Urinary bladder (tissue), 3 donors: ENCODE measurements at regions not wholly inside any gene's neighbourhood (a gene's known extent, or its start where the extent isn't known, plus 50 kb on each side); places are given as distances from the start of the nearest gene placed in this dataset.
"Not testable (repeated sequence)": the region's sequence is repeated elsewhere in the genome, so short reads cannot be mapped to it uniquely, and the experiment has no call there.

Source experiments
- DNase-seq: peaks from one replicate; pipeline ENCODE4 v3.0.0-alpha.2; 2015; ENCODE audit errors: extremely low spot score
- H3K27ac ChIP-seq: one replicate; pipeline ENCODE4 v1.5.1; 2013; ENCODE audit warnings: low read depth, mild to moderate bottlenecking, moderate library complexity
- H3K36me3 ChIP-seq: one replicate; pipeline ENCODE4 v1.6.1; 2013; ENCODE audit warnings: mild to moderate bottlenecking, moderate library complexity; ENCODE audit not compliant: insufficient read depth
- H3K4me1 ChIP-seq: one replicate; pipeline ENCODE4 v1.6.1; 2013; ENCODE audit warnings: mild to moderate bottlenecking, moderate library complexity; ENCODE audit not compliant: insufficient read depth
- H3K4me3 ChIP-seq: one replicate; pipeline ENCODE4 v1.5.1; 2013; ENCODE audit warnings: low read depth, low read length
- WGBS: extraction: QIAGEN DNeasy Blood & Tissue Kit; methylation state at CpG from one replicate; pipeline ENCODE4 v1.1.7; 2013; 5-methylcytosine and 5-hydroxymethylcytosine counted together
- donor health status: healthy with polysubstance abuse.
- donor health status: healthy.

DNA sequence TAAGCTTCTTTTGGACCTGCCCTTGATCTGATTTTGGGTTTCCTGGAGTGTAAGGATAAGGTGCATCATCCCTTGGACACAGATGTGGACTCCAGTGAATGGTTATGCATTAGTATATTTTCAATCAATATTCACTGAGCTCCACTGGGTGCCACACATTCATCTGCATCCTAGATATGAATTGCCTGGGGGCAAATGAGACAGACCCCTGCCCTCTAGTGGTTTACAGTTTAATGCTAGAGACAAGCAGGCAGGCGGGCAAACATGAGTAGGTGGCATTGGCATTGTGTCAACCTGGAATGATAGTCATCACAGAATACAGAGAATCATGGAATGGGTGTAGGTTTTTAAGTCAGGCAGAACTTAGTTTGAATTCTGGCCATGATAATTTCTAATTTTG is 252.5 kb upstream of the SOX14 start:
- H3K4me3 ChIP-seq, result no peak overlapping the region
- 77% methylated on average over 1 of the region's 1 CpG for WGBS
- no peak for DNase-seq
- H3K27ac ChIP-seq, result no peak overlapping the region
- no peaks in the 10 kb centered on the region for H3K36me3 ChIP-seq
- no peaks in the 10 kb centered on the region for H3K4me1 ChIP-seq

DNA sequence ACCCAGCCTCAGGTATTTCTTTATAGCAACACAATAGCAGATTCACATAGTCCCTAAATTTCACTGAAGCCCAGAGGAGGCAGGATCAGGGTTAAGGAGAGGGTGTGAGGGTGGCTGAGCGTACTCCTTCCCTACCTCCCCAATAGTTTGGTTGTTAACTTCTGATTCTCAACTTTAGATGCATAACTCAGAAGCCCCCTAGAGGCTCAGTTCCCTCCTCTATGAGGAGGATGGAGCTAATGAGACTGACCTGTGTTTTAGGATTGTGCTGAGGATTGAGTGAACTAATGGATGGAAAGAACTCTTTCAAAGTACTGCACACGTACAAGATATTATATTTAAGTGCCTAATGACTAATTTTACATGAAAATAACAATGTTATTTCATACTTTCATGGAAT is 249.3 kb upstream of the SOX14 start:
- DNase-seq, result no peak

DNA sequence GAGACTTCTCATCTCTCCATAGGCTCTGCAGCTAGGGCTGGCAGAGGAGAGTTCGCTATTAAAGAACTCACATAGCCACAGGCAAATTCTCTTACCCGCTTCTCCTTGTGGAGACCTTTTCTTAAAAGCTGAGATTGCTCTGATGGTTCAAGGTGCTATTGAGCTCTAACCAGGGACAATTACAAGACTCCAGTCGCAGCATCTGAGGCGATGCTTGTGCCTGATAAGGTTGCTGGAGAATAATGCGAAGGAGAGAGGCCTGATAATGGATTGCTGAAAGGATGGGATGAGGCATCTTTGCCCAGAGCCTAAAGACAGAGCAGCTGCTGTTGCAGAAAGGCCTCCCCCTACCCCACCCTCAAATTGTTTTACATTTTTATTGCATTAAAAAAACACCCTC is 244.5 kb upstream of the SOX14 start:
- no peak overlapping the region for H3K4me3 ChIP-seq
- H3K27ac ChIP-seq, result no peak overlapping the region
- no peaks in the 10 kb centered on the region for H3K36me3 ChIP-seq
- WGBS, result 53% methylated on average over 5 of the region's 5 CpGs
- no peak for DNase-seq
- H3K4me1 ChIP-seq, result no peaks in the 10 kb centered on the region

More for the DNA sequence above, 249.3 kb upstream of the SOX14 start:
- Histone ChIP-seq H3K27ac (no peak overlapping the region), H3K4me1 (no peaks in the 10 kb centered on the region), H3K36me3 (no peaks in the 10 kb centered on the region), H3K4me3 (no peak overlapping the region)
- WGBS, result 49% methylated on average over 2 of the region's 2 CpGs

DNA sequence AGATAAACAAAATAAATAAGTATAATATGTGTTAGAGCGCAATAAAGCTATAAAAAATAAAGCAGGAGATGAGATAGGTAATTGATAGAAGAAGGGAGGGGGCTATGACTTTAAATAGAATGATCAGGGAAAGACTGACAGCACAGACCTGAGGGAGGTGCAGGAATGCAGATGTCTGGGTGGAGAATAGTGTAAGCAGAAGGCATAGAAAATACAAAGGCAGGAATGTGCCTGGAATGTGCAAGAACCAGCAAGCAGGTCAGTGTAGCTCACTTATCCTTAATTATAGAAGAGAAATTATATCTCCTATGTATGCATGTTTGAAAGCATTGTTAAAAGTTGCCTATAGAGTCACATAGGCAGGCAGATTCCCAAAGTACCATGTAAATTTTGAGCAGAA is 239.4 kb upstream of the SOX14 start:
- WGBS, result 88% methylated on average over 1 of the region's 1 CpG
- Histone ChIP-seq H3K36me3 (no peaks in the 10 kb centered on the region), H3K27ac (no peak overlapping the region), H3K4me3 (no peak overlapping the region), H3K4me1 (no peaks in the 10 kb centered on the region)
- DNase-seq, result no peak

DNA sequence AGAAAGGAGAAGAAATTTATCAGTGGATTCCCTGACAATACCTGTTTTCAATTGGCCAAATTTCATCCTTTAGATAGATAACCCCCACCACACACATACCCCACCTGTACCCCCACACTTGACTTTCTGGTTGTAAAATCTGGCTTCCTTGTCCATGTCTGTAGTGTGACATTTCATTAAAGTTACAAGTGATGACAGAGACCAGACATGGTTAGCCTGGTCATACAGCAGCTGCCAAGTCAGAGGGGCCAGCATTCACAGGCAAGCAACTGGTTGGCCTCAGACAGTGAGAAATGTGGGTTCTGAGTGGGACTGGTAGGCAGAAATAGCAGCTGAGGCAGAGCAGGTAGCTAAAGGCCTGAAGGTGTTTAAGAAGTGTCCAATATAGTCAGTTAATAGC is 238.6 kb upstream of the SOX14 start:
- H3K36me3 ChIP-seq, result no peaks in the 10 kb centered on the region
- no peak for DNase-seq
- H3K27ac ChIP-seq, result no peak overlapping the region
- no peak overlapping the region for H3K4me3 ChIP-seq
- no peaks in the 10 kb centered on the region for H3K4me1 ChIP-seq

DNA sequence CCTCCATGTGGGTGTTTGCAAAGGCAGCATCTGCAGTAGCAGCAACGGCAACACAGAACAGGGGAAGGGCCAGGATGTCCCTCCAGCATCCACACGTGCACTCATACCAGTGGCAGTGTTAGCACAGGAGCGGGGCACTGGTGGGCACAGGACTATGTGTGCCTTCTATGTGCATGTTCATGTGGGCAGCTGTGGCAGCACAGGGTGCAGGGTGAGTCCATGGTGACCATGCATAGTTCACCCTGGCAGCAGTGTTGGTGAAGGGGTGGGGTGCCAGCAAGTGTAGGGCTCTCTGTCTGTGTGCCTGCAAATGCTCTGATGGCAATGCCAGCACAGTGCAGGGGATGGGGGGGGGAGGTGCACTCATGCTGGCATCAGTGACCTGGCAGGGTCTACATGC is 222.1 kb upstream of the SOX14 start:
- no peak overlapping the region for H3K27ac ChIP-seq
- DNase-seq, result no peak
- WGBS, result 86% methylated on average over 3 of the region's 3 CpGs
- no peaks in the 10 kb centered on the region for H3K36me3 ChIP-seq
- no peak overlapping the region for H3K4me3 ChIP-seq
- H3K4me1 ChIP-seq, result no peaks in the 10 kb centered on the region

DNA sequence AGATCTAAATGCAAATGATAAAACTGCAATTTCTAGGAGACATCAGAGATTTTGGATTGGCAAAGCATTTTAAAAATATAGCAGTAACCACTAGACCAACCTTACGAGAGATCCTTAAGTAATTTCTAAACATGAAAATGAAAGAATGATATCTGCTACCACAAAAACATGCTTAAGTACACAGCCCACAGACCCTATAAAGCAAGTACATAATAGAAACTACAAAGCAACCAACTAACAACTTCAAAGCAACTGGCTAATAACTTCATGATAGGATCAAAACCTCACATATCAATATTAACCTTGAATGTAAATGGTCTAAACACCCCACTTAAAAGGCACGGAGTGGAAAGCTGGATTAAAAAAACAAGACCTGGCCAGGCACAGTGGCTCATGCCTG is 209.9 kb upstream of the SOX14 start:
- WGBS, result 74% methylated on average over 2 of the region's 2 CpGs
- H3K4me1 ChIP-seq, result no peaks in the 10 kb centered on the region
- no peak overlapping the region for H3K4me3 ChIP-seq
- no peak for DNase-seq
- H3K27ac ChIP-seq, result no peak overlapping the region
- H3K36me3 ChIP-seq, result no peaks in the 10 kb centered on the region

DNA sequence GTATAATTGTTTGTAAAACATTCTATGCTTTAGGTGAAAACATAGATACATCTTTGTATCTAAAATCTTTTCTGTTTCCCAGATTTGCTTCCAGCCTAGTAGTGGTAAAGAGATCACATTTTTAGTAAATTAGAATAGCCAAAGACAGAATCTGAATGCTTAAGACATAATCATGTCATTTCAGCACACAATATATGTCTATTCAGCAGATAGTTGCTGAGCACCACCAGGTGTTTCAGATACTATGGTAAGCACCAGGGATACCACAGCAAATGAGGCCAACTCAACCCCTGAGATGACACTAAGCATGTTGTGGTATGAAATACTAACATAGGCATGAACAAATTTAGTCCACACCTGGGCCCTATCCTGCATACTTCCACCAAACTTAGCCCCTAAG is 195.2 kb upstream of the SOX14 start:
- DNase-seq, result no peak
- H3K4me3 ChIP-seq, result no peak overlapping the region
- H3K27ac ChIP-seq, result no peak overlapping the region
- H3K36me3 ChIP-seq, result no peaks in the 10 kb centered on the region
- H3K4me1 ChIP-seq, result no peaks in the 10 kb centered on the region

DNA sequence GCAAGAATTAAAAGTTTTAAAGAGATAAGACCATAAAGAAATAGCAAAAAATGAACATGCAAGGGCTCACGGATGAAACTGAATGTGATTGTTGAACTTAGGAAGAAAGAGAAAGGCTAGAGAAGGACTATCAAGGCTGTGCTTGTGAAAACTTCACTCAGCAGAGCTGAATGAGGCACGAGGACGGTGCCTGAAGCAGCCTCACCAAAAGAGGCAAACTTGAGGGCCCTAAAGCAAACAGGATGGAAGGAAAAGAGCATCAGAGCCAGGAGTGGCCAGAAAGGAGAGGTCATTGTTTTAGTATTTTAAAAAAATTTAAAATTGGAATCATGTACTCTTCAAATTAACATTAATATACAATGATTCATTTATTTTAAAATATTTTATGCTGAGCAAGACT is 191.2 kb upstream of the SOX14 start:
- no peak for DNase-seq
- no peaks in the 10 kb centered on the region for H3K4me1 ChIP-seq
- H3K27ac ChIP-seq, result no peak overlapping the region
- no peak overlapping the region for H3K4me3 ChIP-seq
- 62% methylated on average over 3 of the region's 3 CpGs for WGBS
- no peaks in the 10 kb centered on the region for H3K36me3 ChIP-seq

DNA sequence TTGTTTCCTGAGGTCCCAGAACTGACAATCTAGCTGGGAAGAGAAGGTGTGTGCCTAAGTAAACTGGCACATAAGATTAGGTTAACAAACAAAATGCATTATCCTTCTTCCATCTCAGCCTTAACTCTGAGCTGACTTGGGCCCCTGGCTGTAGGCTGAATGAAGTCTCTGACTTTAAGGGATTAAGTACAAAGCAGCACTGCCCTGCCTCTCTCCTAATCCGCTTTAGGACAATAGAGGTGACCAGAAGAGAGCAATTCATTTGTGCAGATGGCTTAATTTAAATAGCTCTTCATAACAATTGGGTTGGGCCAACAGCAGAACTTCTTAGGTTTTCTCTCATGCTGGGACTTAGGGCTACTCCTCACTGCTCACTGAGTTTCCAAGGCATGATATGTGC is 181.6 kb upstream of the SOX14 start:
- H3K36me3 ChIP-seq, result no peaks in the 10 kb centered on the region

DNA sequence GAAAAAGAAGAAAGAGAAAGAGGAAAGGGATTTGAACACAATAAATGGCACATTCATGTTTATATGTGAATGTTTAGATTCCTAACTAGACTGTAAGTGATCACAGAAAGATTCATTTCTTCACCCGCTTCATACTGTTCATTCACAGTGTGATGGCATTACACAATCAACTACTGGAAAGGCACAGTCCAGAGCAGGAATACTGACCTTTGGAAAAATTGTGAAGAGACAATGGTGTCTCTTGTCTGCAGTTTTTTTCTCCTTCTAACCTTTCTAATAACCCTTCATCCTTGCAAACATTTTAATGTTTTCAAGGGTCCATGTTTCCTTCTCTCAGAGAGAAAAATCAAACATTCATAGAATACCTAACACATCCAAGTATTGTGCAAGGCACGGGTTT is 180.9 kb upstream of the SOX14 start:
- Histone ChIP-seq H3K36me3 (no peaks in the 10 kb centered on the region), H3K4me3 (no peak overlapping the region)
- 78% methylated on average over 2 of the region's 2 CpGs for WGBS

More for the DNA sequence above, 181.6 kb upstream of the SOX14 start:
- Histone ChIP-seq H3K4me1 (no peaks in the 10 kb centered on the region), H3K27ac (no peak overlapping the region), H3K4me3 (no peak overlapping the region)
- WGBS, result 38% methylated on average over 1 of the region's 1 CpG
- no peak for DNase-seq

DNA sequence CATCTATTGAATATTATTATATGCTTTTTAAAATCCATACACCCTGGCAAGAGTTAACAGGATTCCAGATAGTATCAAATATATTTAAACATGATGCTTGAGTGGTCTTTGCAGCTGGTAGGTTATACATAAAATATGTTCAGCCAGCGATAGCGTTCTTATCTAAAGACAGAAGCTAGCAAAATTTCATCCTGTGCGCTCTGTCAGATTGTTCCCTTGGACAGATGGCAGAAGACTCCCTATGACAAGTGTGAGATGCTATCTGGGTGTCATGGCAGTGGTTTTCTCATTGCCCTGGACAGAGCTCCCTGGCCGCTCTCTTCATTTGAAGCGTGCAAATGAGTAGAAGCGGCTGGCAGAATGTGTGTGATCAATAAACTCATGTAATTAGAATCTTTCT is 175.2 kb upstream of the SOX14 start:
- H3K4me3 ChIP-seq, result no peak overlapping the region
- 54% methylated on average over 6 of the region's 6 CpGs for WGBS
- no peak for DNase-seq
- no peak overlapping the region for H3K27ac ChIP-seq
- H3K36me3 ChIP-seq, result no peaks in the 10 kb centered on the region
- no peaks in the 10 kb centered on the region for H3K4me1 ChIP-seq

More for the DNA sequence above, 180.9 kb upstream of the SOX14 start:
- Histone ChIP-seq H3K4me1 (no peaks in the 10 kb centered on the region), H3K27ac (no peak overlapping the region)
- DNase-seq, result no peak

DNA sequence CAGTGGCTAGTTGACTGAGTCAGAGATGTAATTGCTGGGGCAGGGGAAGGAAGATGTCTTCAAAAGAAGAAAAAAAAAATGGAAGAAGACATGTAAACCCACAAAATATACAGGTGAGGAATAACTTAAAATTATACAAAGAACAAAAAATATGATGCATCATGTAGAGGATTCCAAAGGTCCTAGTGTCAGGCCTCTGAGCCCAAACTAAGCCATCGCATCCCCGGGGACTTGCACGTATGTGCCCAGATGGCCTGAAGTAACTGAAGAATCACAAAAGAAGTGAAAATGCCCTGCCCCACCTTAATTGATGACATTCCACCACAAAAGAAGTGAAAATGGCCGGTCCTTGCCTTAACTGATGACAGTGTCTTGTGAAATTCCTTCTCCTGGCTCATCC is 168.7 kb upstream of the SOX14 start:
- not testable (repeated sequence) for H3K36me3 ChIP-seq, H3K4me3 ChIP-seq, DNase-seq, H3K4me1 ChIP-seq, H3K27ac ChIP-seq
- 70% methylated on average over 3 of the region's 4 CpGs for WGBS

DNA sequence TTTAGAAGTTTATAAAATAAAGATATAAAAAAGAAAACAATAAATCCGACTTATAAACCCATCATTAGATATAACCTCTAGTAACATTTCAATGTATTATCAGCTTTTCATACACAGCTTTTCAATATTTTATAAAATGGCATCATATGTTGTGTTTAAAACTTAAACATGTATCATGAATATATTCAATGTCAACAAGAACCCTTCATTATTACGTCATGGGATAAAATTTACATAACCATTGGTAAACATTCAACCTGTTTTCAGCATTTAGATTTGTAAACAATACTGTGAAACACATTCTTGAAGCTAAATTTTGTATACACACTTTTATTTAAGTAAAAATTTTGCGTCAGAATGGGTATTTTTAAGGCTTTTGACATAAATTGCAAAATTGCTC is 153.4 kb upstream of the SOX14 start:
- H3K4me3 ChIP-seq, result no peak overlapping the region
- no peak for DNase-seq
- 79% methylated on average over 3 of the region's 3 CpGs for WGBS
- H3K27ac ChIP-seq, result no peak overlapping the region
- no peaks in the 10 kb centered on the region for H3K4me1 ChIP-seq
- H3K36me3 ChIP-seq, result no peaks in the 10 kb centered on the region

DNA sequence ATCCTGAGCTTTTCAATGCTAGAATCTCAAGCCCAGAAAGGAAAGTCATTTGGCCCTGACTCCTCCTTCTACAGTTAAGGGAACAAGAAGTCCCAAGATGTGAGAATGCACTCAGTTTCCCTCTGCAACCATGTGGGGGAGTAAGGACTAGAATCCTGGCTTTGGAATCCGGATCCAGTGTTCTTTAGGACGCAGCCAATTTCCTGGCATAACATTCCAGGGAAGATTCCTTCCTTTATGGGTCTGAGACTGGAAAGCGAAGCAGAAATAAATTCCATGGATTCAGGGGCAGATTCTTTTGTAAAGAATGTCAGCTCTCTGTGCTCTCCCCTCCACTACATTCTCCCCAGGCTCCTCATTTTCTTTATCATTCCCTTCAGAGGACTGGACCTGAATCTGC is 151.8 kb upstream of the SOX14 start:
- Histone ChIP-seq H3K4me1 (no peaks in the 10 kb centered on the region), H3K27ac (no peak overlapping the region), H3K4me3 (no peak overlapping the region), H3K36me3 (no peaks in the 10 kb centered on the region)
- DNase-seq, result no peak
- 7% methylated on average over 3 of the region's 3 CpGs for WGBS
